Activated B cell treated with CpG ODN at 0.5 μM for 24 hours (primary cell): ENCODE measurements at regions not wholly inside any gene's neighbourhood (a gene's known extent, or its start where the extent isn't known, plus 50 kb on each side); places are given as distances from the start of the nearest gene placed in this dataset.
A peak's percentile ranks its signal among the peaks of the same experiment; 100 is the strongest.

ENCODE experiments used
- ATAC-seq: fragments of 200-7000 bp; cut with Tn5 transposase; one replicate; pipeline ENCODE4 v1.10.0; 2021; ENCODE audit warnings: low read depth, mild to moderate bottlenecking, moderate library complexity
- CTCF ChIA-PET: fragments of 350-600 bp; sonication (Branson Sonifier 250); formaldehyde crosslinking; loops from one replicate; lab custom pipeline; 2021; ENCODE audit warnings: antibody characterized with exemption; lab: Charles Lee
- POLR2A ChIA-PET: fragments of 350-600 bp; sonication (Branson Sonifier 250); formaldehyde crosslinking; loops from one replicate; lab custom pipeline; 2021; ENCODE audit warnings: antibody characterized with exemption; lab: Charles Lee
- DNase-seq: peaks from one replicate; pipeline ENCODE4 v3.0.0; 2022
- H3K27ac Mint-ChIP-seq: one replicate; pipeline ENCODE4 v1.8.0; 2020; ENCODE audit warnings: mixed read lengths
- H3K27me3 Mint-ChIP-seq: one replicate; pipeline ENCODE4 v1.8.0; 2021; ENCODE audit warnings: mixed read lengths
- H3K36me3 Mint-ChIP-seq: one replicate; pipeline ENCODE4 v1.8.0; 2021; ENCODE audit warnings: low read depth, mixed read lengths
- H3K4me1 Mint-ChIP-seq: one replicate; pipeline ENCODE4 v1.8.0; 2021; ENCODE audit warnings: mixed read lengths
- H3K4me3 Mint-ChIP-seq: one replicate; pipeline ENCODE4 v1.8.0; 2020; ENCODE audit warnings: mild to moderate bottlenecking, mixed read lengths
- H3K9me3 Mint-ChIP-seq: one replicate; pipeline ENCODE4 v1.8.0; 2020; ENCODE audit warnings: mixed read lengths
- intact Hi-C: fragments of 100-400 bp; cut with micrococcal nuclease; formaldehyde crosslinking; loops from one replicate; pipeline ENCODE4 v1.15.1; 2024
- TF ChIP-seq, protein P1 (sequence below): fragments of 200-600 bp; IDR thresholded peaks from one replicate; pipeline ENCODE4 v1.8.0; 2022; ENCODE audit warnings: antibody characterized with exemption, mild to moderate bottlenecking

DNA sequence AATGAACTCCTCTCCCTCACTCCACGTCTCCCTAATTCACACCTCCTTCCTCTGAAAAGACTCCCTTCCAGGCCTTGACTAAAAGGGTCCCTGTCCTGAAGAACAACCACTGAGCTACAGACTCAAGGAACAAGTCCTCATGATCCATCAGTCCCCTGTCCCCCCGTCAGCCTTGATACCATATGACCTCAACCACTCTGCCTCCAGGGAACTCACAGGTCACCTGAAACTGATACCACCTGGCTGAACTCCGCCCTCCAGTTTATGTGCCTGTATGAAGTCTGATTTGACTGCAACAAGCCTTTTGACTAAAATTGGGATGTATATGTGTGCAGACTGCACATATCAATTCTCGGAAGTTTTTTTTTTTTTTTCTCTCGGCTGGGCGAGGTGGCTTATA, 88.7 kb downstream of the UGCG start:
- H3K27ac Mint-ChIP-seq, result peak overlapping the region; percentile 90
- peak overlapping the region; percentile 36 for H3K4me3 Mint-ChIP-seq
- no peaks in the 10 kb centered on the region for H3K36me3 Mint-ChIP-seq
- CTCF ChIA-PET, result interaction anchor here (1.1 to 1.6 kb wide), 2 partner anchors 48 to 50 kb away, joined by 4 to 6 read pairs; no protein-coding TSS in a partner anchor
- H3K4me1 Mint-ChIP-seq, result peaks cover 62% of the 10 kb centered on the region
- POLR2A ChIA-PET, result interaction anchor here (0.6 to 7.2 kb wide), 15 partner anchors 8 to 394 kb away, joined by 3 to 120 read pairs (median 11); partner anchors contain the start of gene UGCG
- DNase-seq, result no peak
- no peak for ATAC-seq
- no peaks in the 10 kb centered on the region for H3K9me3 Mint-ChIP-seq
- TF ChIP-seq, protein P1, sequence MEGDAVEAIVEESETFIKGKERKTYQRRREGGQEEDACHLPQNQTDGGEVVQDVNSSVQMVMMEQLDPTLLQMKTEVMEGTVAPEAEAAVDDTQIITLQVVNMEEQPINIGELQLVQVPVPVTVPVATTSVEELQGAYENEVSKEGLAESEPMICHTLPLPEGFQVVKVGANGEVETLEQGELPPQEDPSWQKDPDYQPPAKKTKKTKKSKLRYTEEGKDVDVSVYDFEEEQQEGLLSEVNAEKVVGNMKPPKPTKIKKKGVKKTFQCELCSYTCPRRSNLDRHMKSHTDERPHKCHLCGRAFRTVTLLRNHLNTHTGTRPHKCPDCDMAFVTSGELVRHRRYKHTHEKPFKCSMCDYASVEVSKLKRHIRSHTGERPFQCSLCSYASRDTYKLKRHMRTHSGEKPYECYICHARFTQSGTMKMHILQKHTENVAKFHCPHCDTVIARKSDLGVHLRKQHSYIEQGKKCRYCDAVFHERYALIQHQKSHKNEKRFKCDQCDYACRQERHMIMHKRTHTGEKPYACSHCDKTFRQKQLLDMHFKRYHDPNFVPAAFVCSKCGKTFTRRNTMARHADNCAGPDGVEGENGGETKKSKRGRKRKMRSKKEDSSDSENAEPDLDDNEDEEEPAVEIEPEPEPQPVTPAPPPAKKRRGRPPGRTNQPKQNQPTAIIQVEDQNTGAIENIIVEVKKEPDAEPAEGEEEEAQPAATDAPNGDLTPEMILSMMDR, result no peak
- no peaks in the 10 kb centered on the region for H3K27me3 Mint-ChIP-seq
- intact Hi-C loops, result no loop called here

DNA sequence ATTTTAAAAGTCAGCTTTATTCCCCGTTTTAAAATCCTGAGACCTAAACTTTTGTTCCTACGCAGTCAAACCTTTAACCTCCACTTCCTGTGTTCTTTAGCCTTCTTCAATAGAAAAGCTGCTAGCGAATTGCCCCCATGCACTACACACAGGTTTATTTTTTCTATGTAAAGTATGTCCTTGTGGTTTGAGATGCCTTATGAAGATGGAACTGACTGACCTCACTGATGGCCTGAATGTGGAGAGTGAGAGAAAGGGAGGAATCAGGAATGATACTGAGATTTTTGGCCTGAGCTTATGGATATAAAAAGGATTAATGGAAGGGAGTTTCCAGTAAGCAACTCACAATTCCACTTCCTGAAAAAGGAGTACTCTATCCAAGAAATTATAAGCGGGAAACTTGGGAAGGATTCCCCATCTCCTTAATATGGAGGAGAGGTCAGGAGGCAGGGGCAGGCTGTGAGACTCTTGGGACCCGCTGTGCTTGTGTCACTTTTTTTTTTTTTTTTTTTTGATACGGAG, 89.5 kb downstream of the UGCG start:
- CTCF ChIA-PET, result interaction anchor here (1.1 to 1.6 kb wide), 2 partner anchors 47 to 49 kb away, joined by 4 to 6 read pairs; no protein-coding TSS in a partner anchor
- DNase-seq, result no peak

More for the DNA sequence above, 89.5 kb downstream of the UGCG start:
- peak overlapping the region; percentile 90 for H3K27ac Mint-ChIP-seq
- no peaks in the 10 kb centered on the region for H3K27me3 Mint-ChIP-seq
- H3K4me3 Mint-ChIP-seq, result peak overlapping the region; percentile 3
- intact Hi-C loops, result no loop called here
- H3K9me3 Mint-ChIP-seq, result no peaks in the 10 kb centered on the region
- no peak for ATAC-seq
- TF ChIP-seq, protein P1, result no peak
- H3K36me3 Mint-ChIP-seq, result no peaks in the 10 kb centered on the region
- H3K4me1 Mint-ChIP-seq, result peaks cover 62% of the 10 kb centered on the region
- POLR2A ChIA-PET, result interaction anchor here (0.7 to 7.2 kb wide), 12 partner anchors 8 to 390 kb away, joined by 4 to 120 read pairs (median 23); partner anchors contain the start of gene UGCG
